NCI-H128 (cell line): ENCODE measurements at regions not wholly inside any gene's neighbourhood (a gene's known extent, or its start where the extent isn't known, plus 50 kb on each side); places are given as distances from the start of the nearest gene placed in this dataset.
"Not testable (repeated sequence)": the region's sequence is repeated elsewhere in the genome, so short reads cannot be mapped to it uniquely, and the experiment has no call there.

Source experiments
- DNase-seq: peaks from one replicate; lab custom pipeline; 2025; ENCODE audit not compliant: unreplicated experiment; lab: John Stamatoyannopoulos, UW

GRCh38 chr21:22703521-22703920 is 1705.3 kb downstream of the NCAM2 start:
- DNase-seq = no peak

DNA sequence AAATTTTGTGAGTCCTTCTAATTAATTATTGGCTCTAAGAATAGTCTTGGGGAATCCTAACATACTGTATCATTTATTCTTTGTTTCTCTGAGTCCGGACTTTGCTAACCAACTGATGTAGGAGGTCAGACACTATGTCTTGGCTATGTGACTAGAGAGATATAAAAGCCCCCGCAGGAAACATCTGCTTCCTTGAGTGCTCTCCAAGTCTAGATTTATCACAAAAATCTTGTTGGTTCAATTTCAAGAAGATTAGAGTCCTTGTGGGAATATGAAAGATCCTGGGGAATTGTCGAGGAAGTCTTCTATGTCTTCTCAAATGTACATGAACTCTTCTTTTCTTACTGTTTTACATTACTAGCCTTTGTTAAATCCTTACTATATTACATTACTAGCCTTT is 1712.5 kb downstream of the NCAM2 start:
- DNase-seq = no peak

DNA sequence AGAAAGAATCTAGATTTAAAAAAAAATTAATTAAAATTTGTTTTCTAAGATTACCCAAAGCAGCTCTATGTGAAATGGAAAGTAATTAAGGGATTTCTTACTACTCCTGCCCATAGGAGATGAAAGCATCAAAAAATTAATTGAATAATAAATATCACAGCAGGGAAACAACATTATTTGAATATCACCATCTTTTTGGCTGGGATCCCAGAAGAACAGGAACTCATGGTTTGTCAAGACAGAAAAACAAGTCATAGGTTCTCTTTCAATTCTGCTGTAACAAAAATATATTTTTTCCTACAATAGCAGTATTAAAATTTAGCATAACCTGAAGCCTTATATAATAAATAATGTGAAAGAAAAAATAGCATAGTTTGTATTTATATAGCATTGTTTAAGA is 1713.4 kb downstream of the NCAM2 start:
- DNase-seq = no peak

GRCh38 chr21:22725436-22725835 is 1727.2 kb downstream of the NCAM2 start:
- no peak for DNase-seq

GRCh38 chr21:22728091-22728490 is 1729.9 kb downstream of the NCAM2 start:
- no peak for DNase-seq

DNA sequence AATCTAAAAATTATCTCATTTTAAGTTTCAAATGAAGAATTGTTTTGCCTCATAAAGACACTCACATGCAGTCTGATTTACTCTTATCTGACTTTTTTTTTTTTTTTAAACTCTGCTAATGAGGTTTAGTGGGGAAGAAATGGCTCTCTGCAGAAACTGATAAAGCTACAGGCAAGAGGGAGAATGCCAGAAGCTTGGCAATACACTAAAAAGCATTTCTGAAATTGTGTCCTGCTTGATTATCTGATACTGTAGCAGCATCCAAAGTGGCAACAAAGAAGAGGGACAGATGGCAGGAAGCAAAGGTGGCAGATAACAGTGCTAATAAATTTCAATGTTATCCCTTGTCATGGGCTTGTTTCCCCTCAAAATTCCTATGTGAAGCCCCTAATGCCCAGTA is 1744.9 kb downstream of the NCAM2 start:
- DNase-seq = no peak

DNA sequence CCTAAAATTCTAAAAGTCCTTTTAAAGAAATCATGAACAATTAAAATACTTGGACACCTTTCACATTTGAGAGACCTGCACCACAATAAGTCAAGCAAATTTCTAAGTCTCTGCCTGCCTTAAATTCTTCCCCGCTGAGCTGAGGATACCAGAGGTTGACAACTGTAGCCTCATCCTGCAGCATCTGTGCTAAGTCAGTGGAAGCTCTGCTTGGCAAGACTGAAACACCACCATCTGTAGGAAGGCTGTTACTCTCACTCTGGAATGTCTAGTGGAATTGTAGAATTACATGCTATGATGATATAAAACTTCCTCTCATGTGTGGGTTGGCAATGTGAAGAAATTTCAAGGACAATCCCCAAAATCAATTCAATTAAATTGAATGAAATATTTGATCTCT is 1756.5 kb downstream of the NCAM2 start:
- no peak for DNase-seq

DNA sequence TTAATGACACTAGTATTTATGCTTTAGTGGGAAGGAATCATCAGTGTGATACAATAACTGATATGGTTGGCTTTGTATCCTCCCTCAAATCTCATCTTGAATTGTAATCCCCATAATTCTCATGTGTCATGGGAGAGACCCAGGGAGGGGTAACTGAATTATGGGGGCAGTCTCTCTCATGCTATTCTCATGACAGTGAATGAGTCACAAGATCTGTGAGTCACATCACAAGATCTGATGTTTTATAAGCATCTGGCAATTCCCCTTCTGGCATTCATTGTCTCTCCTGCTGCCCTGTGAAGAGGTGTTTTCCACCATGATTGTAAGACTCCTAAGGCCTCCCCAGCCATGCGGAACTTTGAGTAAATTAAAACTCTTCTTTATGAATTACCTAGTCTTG is 1760.3 kb downstream of the NCAM2 start:
- no peak for DNase-seq

DNA sequence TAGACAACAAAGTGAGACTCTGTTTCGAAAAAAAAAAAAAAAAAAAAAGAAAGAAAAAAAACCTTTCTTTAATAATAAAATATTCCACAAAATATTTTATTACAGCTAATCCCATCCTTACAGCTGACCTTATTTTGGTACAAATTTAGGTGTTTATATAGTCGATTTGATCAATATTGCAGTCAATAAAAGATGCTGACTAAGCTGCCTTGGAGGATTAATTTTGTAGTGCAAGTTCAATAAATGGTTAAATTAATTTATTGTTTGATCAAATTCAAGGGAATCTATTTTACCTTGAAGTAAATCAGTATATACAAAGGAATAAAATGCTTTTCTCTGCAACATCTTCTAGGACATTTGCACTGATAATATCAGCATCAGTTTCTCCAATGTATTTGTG is 1764.3 kb downstream of the NCAM2 start:
- DNase-seq = no peak

DNA sequence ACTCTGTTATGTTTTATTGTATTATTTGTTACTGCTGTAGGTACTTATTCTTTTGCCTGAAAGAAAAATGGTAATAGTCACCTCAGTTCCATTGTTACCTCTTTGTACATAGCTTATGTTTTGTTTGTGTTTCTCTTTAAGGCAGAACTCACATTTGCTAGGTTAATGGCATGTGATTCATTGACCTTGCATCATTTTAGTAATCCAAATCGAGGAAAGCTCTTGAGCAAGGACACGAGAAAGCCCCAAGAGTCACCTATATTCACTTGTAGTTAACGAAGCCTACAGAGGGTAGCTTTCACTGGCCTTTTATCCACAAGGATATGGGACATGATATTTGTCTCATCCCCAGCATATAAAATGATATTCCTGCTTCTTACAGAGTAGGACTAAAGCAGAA is 1765.2 kb downstream of the NCAM2 start:
- DNase-seq = no peak

GRCh38 chr21:22764222-22764621 is 1766.0 kb downstream of the NCAM2 start:
- DNase-seq = no peak

DNA sequence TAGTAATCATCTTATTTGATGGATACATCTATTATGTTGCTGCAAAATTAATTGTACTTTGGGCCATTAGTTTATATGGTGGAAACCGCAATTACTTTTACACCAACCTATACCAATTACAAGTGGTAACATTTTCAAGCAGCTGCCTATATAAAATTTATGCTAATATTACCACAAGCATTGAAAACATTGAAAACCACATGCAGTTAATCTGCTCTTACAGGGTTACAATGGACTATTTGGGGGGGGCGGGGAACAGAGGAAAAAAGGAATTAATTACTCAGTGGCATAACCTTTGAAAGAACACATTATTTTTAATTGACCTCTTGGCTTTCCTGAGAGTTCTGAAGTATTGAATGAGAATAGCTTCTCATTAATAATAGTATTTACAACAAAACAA is 1793.2 kb downstream of the NCAM2 start:
- DNase-seq = no peak

DNA sequence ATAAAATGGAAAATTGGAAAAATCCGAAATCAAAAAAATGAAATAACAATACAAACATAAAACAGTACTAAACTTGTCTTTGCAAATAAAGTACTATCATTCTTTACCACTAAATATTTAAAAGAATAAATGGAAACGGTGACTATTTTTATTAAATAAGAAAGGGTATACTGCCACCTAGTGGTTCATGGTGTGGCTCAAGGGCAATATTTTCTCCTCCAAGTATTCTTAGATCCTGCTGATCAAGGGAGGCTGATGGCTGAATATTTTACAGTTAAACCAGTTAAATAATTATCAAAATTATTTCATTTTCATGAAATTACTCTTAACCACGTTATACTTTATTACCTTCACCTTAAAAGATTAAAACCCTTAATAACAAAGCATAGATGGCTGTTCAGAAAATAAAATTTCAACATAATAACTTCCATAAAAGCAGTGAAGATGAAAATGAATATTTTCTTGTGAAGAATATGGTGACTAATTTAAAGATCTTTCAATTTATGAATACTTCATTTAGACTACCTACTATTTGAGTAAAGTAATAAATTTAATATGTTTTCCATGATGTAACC is 1793.9 kb downstream of the NCAM2 start:
- DNase-seq = no peak

DNA sequence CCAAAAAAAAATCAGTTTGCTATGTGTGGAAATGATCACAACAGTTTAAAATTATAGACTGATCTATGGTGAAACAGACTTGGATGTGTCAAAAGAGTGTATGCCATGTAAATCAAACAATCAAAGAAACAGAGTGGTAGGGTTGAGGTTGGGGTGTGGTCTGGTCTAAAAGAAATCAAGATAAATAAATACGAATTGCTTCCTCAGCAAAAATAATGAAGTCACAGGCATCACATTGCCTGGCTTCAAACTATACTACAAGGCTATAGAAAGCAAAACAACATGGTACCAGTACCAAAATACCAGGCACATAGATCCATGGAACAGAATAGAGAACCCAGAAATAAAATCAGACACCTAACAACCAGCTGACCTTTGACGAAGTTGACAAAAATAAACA is 1796.9 kb downstream of the NCAM2 start:
- no peak for DNase-seq

DNA sequence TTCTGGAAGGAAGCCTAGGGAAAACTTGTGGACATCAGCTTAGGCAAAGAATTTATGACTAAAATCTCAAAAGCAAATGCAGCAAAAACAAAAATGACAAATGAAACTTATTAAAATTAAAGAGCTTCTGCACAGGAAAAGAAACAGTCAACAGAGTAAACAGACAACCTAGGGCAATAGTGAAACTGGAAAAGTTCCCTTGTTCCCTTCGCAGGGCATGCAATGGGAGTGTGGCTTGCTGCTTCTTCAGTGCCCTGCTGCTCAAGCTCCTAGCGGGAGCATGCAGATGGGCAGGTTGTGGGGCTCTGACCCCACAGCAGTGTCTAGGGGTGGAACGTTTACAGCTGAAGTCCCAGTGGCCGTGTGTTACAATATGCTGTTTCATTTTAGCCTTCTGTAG is 1797.4 kb downstream of the NCAM2 start:
- DNase-seq = no peak

GRCh38 chr21:22796147-22796546 is 1797.9 kb downstream of the NCAM2 start:
- no peak for DNase-seq

DNA sequence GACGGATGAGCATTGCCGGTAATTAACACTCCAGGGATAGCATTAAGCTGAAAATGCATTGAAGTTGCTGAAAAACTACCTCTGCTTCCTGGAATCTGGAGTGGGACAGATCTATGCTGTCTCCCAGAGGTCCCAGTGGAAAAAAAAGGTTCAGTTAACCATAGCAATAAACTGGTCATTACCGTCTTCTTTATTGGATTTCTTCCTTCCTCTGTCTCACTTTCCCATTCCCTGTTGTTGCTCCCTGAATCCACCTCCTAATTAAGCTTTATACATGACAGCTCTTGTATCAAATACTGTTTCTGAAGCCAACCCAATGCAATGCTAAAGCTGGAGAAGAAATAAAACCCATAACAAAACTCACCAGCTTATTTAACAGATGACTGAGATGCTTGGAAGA is 1805.9 kb downstream of the NCAM2 start:
- DNase-seq = no peak

GRCh38 chr21:22806278-22806677 is 1808.1 kb downstream of the NCAM2 start:
- DNase-seq = no peak

DNA sequence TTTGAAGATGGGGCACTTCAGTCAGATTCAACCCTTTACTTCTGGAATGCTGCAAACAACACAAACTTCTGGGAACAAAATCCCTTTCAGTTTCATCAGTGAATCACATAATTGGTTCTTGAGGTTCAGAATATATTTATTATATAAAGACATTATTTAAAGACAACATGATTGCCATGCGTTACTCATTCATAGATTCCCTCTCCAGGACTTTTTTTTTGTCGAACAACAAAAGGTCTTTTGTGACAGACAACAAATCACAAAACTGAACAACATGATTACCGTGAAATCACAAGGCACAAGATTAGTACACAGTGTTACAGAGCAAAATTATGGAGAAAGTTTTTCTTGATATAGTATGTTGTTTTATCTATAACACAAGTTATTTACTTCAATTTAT is 1815.0 kb downstream of the NCAM2 start:
- DNase-seq = no peak

- not testable (repeated sequence) for DNase-seq
Measured at GRCh38 chr21:22818681-22819485, 1820.7 kb downstream of the NCAM2 start.

DNA sequence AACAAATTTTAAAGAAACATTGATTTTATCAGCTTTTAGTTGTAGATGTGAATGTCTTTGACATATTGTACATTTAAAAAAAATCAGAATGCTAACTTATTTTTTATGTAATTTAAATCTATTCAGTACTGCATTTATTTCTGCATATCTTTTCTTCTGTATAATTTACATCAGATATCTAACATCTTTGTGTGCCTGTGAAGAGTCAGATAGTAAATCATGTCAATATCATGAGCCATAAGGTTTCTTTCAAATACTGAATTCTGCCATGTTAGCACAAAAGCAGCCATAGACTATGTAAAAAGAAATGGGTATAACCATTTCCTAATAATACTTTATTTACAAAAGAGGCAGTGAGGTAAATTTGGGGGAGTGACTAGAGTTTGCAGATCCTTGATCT is 1829.2 kb downstream of the NCAM2 start:
- DNase-seq = no peak

- DNase-seq = no peak
Measured at GRCh38 chr21:22842875-22843274, 1844.7 kb downstream of the NCAM2 start.

DNA sequence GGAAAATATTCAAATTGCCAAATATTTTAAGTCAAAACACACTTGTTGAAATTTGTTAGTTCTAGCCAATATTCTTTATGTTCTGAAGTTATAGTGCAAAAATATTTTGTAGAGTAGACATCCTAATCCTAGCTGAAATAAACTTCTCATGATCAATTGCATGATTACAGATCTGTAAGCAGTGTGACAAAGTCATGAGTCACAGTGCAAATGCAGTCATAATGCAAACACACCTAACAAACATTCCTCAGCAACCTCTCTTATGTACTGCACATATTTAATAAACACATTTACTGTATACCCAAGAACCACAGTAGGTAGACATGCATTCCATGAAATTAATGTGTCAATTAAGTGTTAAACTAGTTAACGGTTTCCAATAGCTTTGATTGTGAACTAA is 1857.4 kb downstream of the NCAM2 start:
- no peak for DNase-seq
